Trophoblast cell (in vitro differentiated cells and primary cell): ENCODE measurements at regions not wholly inside any gene's neighbourhood (a gene's known extent, or its start where the extent isn't known, plus 50 kb on each side); places are given as distances from the start of the nearest gene placed in this dataset.

ENCODE experiments used
- DNase-seq, 2 donors: peaks; one replicate each; pipeline ENCODE4 v3.0.0-alpha.2; 2016
- H2AFZ ChIP-seq: 2 replicates; pipeline ENCODE4 v1.6.1; 2013; ENCODE audit warnings: low read length, moderate library complexity, mild to moderate bottlenecking; ENCODE audit not compliant: insufficient read depth, poor library complexity
- H2AK5ac ChIP-seq: 2 replicates; pipeline ENCODE4 v1.6.1; 2013; ENCODE audit warnings: mild to moderate bottlenecking, low read length
- H2BK120ac ChIP-seq: 2 replicates; pipeline ENCODE4 v1.6.1; 2013; ENCODE audit warnings: low read length, mild to moderate bottlenecking, moderate library complexity; ENCODE audit not compliant: insufficient read depth, poor library complexity
- H2BK12ac ChIP-seq: 2 replicates; pipeline ENCODE4 v1.6.1; 2013; ENCODE audit warnings: mild to moderate bottlenecking, low read length, moderate library complexity
- H2BK5ac ChIP-seq: 2 replicates; pipeline ENCODE4 v1.6.1; 2013; ENCODE audit warnings: low read length, low read depth, moderate library complexity, mild to moderate bottlenecking; ENCODE audit not compliant: poor library complexity
- H3K14ac ChIP-seq: 2 replicates; pipeline ENCODE4 v1.6.1; 2013; ENCODE audit warnings: mild to moderate bottlenecking, low read length
- H3K18ac ChIP-seq: 2 replicates; pipeline ENCODE4 v1.6.1; 2013; ENCODE audit warnings: mild to moderate bottlenecking, low read length
- H3K23ac ChIP-seq: 2 replicates; pipeline ENCODE4 v1.6.1; 2013; ENCODE audit warnings: low read length
- H3K27ac ChIP-seq: 2 replicates; pipeline ENCODE4 v1.5.1; 2013; ENCODE audit warnings: low read depth, mild to moderate bottlenecking, inconsistent platforms, low read length, moderate library complexity
- H3K27me3 ChIP-seq: 2 replicates; pipeline ENCODE4 v1.6.1; 2013; ENCODE audit warnings: inconsistent platforms, mild to moderate bottlenecking, low read length, moderate library complexity; ENCODE audit not compliant: insufficient read depth
- H3K36me3 ChIP-seq, 2 experiments: 1 replicate in 1 of 2; 2 replicates in 1 of 2; pipeline ENCODE4 v1.6.1; 2013; ENCODE audit warnings: low read length in 2 of 2, mild to moderate bottlenecking in 2 of 2, moderate library complexity in 1 of 2; ENCODE audit not compliant: insufficient read depth in 2 of 2, control insufficient read depth in 1 of 2
- H3K4ac ChIP-seq: 2 replicates; pipeline ENCODE4 v1.6.1; 2013; ENCODE audit warnings: low read depth, mild to moderate bottlenecking, low read length, moderate library complexity
- H3K4me1 ChIP-seq, 2 experiments: 1 replicate in 1 of 2; 2 replicates in 1 of 2; pipeline ENCODE4 v1.6.1; 2013; ENCODE audit warnings: low read length in 2 of 2, mild to moderate bottlenecking in 2 of 2, moderate library complexity in 1 of 2; ENCODE audit not compliant: insufficient read depth in 2 of 2, control insufficient read depth in 1 of 2
- H3K4me2 ChIP-seq: 2 replicates; pipeline ENCODE4 v1.6.1; 2013; ENCODE audit warnings: inconsistent platforms, mild to moderate bottlenecking, low read length, moderate library complexity
- H3K4me3 ChIP-seq: 2 replicates; pipeline ENCODE4 v1.5.1; 2013; ENCODE audit warnings: mild to moderate bottlenecking, low read depth, low read length, inconsistent platforms
- H3K79me1 ChIP-seq: one replicate; pipeline ENCODE4 v1.6.1; 2013; ENCODE audit warnings: low read length
- H3K79me2 ChIP-seq: 2 replicates; pipeline ENCODE4 v1.6.1; 2013; ENCODE audit warnings: low read length, mild to moderate bottlenecking; ENCODE audit not compliant: control insufficient read depth, insufficient read depth, poor library complexity
- H3K9ac ChIP-seq: 2 replicates; pipeline ENCODE4 v1.6.1; 2013; ENCODE audit warnings: mild to moderate bottlenecking, low read length
- H3K9me3 ChIP-seq: 2 replicates; pipeline ENCODE4 v1.6.1; 2013; ENCODE audit warnings: low read depth, mild to moderate bottlenecking, control low read depth, inconsistent platforms, low read length; ENCODE audit not compliant: insufficient read depth
- H4K12ac ChIP-seq: 2 replicates; pipeline ENCODE4 v1.6.1; 2013; ENCODE audit warnings: low read depth, mild to moderate bottlenecking, low read length, moderate library complexity
- H4K8ac ChIP-seq: 2 replicates; pipeline ENCODE4 v1.6.1; 2013; ENCODE audit warnings: low read depth, mild to moderate bottlenecking, low read length, moderate library complexity
- H4K91ac ChIP-seq: one replicate; pipeline ENCODE4 v1.6.1; 2013; ENCODE audit warnings: low read depth, mild to moderate bottlenecking, low read length, moderate library complexity
- WGBS: extraction: QIAGEN DNeasy Blood & Tissue Kit; methylation state at CpG from one replicate; pipeline ENCODE4 v1.1.7; 2013; ENCODE audit warnings: missing lambda C conversion rate; ENCODE audit not compliant: insufficient read length, insufficient coverage; ENCODE audit errors: extremely low coverage; 5-methylcytosine and 5-hydroxymethylcytosine counted together

- no peaks in the 10 kb centered on the region for H3K27me3 ChIP-seq
- no peak overlapping the region for H3K9ac ChIP-seq
- no peaks in the 10 kb centered on the region for H3K36me3 ChIP-seq
- no peak overlapping the region for H4K12ac ChIP-seq
- no peak overlapping the region for H3K23ac ChIP-seq
- H3K9me3 ChIP-seq: peaks cover 9% of the 10 kb centered on the region
- no peak overlapping the region for H4K8ac ChIP-seq
- H3K18ac ChIP-seq: no peak overlapping the region
- H2BK12ac ChIP-seq: no peak overlapping the region
- H3K4me1 ChIP-seq: no peaks in the 10 kb centered on the region
- no CpG with 5 or more reads among the region's 5 CpGs for WGBS
- H3K4me2 ChIP-seq: no peak overlapping the region
- no peak for DNase-seq
- no peaks in the 10 kb centered on the region for H3K79me2 ChIP-seq
- H3K14ac ChIP-seq: no peak overlapping the region
- no peak overlapping the region for H2AFZ ChIP-seq
- no peak overlapping the region for H2AK5ac ChIP-seq
- no peaks in the 10 kb centered on the region for H3K79me1 ChIP-seq
- H2BK5ac ChIP-seq: no peak overlapping the region
- H3K27ac ChIP-seq: no peak overlapping the region
- no peak overlapping the region for H3K4me3 ChIP-seq
- H3K4ac ChIP-seq: no peak overlapping the region
- H4K91ac ChIP-seq: no peak overlapping the region
- no peak overlapping the region for H2BK120ac ChIP-seq
These were observed 463.0 kb downstream of the AACS start for GRCh38 chr12:125528281-125528680.

- Histone ChIP-seq H3K14ac (no peak overlapping the region), H2BK12ac (no peak overlapping the region), H3K27me3 (no peaks in the 10 kb centered on the region), H3K9me3 (peaks cover 5% of the 10 kb centered on the region), H3K36me3 (no peaks in the 10 kb centered on the region), H3K4me3 (no peak overlapping the region), H3K79me2 (no peaks in the 10 kb centered on the region), H4K91ac (no peak overlapping the region), H3K9ac (no peak overlapping the region), H3K79me1 (no peaks in the 10 kb centered on the region), H3K4me1 (no peaks in the 10 kb centered on the region), H3K4ac (no peak overlapping the region), H3K4me2 (no peak overlapping the region), H4K12ac (no peak overlapping the region), H3K18ac (no peak overlapping the region), H2BK5ac (no peak overlapping the region), H2AFZ (no peak overlapping the region), H2AK5ac (no peak overlapping the region), H2BK120ac (no peak overlapping the region), H4K8ac (no peak overlapping the region), H3K27ac (no peak overlapping the region), H3K23ac (no peak overlapping the region)
- DNase-seq: no peak
- WGBS: no CpG with 5 or more reads among the region's 4 CpGs
These were observed 465.0 kb downstream of the AACS start for GRCh38 chr12:125530201-125530600.

DNA sequence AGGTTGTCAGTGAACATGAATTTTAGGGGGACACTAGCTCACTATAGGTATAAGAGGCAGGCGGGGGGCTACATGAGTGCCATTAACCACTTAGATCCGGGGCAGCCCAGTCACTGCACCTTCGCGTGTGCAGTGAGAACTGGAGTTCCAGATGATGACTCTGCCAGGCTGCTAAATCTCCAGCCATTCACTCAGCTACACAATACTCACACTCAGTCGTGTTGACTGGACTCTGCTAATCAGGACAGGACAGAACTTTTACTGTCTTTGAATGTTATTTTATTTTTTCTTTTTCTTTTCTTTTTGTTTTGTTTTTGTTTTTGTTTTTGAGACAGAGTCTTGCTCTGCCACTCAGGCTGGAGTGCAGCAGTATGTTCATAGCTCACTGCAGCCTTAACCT is 465.6 kb downstream of the AACS start:
- DNase-seq: no peak
- H2BK120ac ChIP-seq: no peak overlapping the region
- H3K79me1 ChIP-seq: no peaks in the 10 kb centered on the region
- H3K18ac ChIP-seq: no peak overlapping the region
- no peak overlapping the region for H3K4ac ChIP-seq
- H4K8ac ChIP-seq: no peak overlapping the region
- no peak overlapping the region for H3K27ac ChIP-seq
- H2AK5ac ChIP-seq: no peak overlapping the region
- WGBS: no CpG with 5 or more reads among the region's 5 CpGs
- H2BK5ac ChIP-seq: no peak overlapping the region
- no peak overlapping the region for H3K4me2 ChIP-seq
- H3K9me3 ChIP-seq: peaks cover 3% of the 10 kb centered on the region
- no peak overlapping the region for H3K14ac ChIP-seq
- no peak overlapping the region for H3K4me3 ChIP-seq
- no peak overlapping the region for H2BK12ac ChIP-seq
- no peaks in the 10 kb centered on the region for H3K36me3 ChIP-seq
- H3K23ac ChIP-seq: no peak overlapping the region
- H3K9ac ChIP-seq: no peak overlapping the region
- no peaks in the 10 kb centered on the region for H3K27me3 ChIP-seq
- no peak overlapping the region for H4K91ac ChIP-seq
- no peaks in the 10 kb centered on the region for H3K4me1 ChIP-seq
- no peak overlapping the region for H4K12ac ChIP-seq
- no peak overlapping the region for H2AFZ ChIP-seq
- H3K79me2 ChIP-seq: no peaks in the 10 kb centered on the region

GRCh38 chr12:125531574-125531973 is 466.3 kb downstream of the AACS start:
- no peak overlapping the region for H2BK120ac ChIP-seq
- no peak overlapping the region for H3K23ac ChIP-seq
- no peak overlapping the region for H2BK12ac ChIP-seq
- no peak overlapping the region for H2BK5ac ChIP-seq
- H4K12ac ChIP-seq: no peak overlapping the region
- H3K9ac ChIP-seq: no peak overlapping the region
- no peaks in the 10 kb centered on the region for H3K79me1 ChIP-seq
- peak overlapping the region; percentile 23 for H3K4me3 ChIP-seq
- peaks cover 3% of the 10 kb centered on the region for H3K9me3 ChIP-seq
- H4K91ac ChIP-seq: no peak overlapping the region
- H3K14ac ChIP-seq: no peak overlapping the region
- H3K4ac ChIP-seq: no peak overlapping the region
- WGBS: no CpG with 5 or more reads among the region's 7 CpGs
- no peaks in the 10 kb centered on the region for H3K4me1 ChIP-seq
- no peak overlapping the region for H2AK5ac ChIP-seq
- H3K79me2 ChIP-seq: no peaks in the 10 kb centered on the region
- no peak for DNase-seq
- no peak overlapping the region for H4K8ac ChIP-seq
- no peak overlapping the region for H3K18ac ChIP-seq
- H3K27ac ChIP-seq: no peak overlapping the region
- H2AFZ ChIP-seq: no peak overlapping the region
- H3K4me2 ChIP-seq: no peak overlapping the region
- no peaks in the 10 kb centered on the region for H3K27me3 ChIP-seq
- H3K36me3 ChIP-seq: no peaks in the 10 kb centered on the region
